IMR-90 (cell line): ENCODE measurements at regions not wholly inside any gene's neighbourhood (a gene's known extent, or its start where the extent isn't known, plus 50 kb on each side); places are given as distances from the start of the nearest gene placed in this dataset.

ENCODE experiments used
- ATAC-seq: fragments of 200-7000 bp; cut with Tn5 transposase; 2 replicates; pipeline ENCODE4 v1.9.1; 2020; ENCODE audit warnings: low read depth, mild to moderate bottlenecking, moderate library complexity
- BruUV-seq: library from RNA; stranded (reverse); fragments of 400-500 nt; replicated peaks from 2 replicates; lab custom pipeline; 2021; lab: Mats Ljungman, UMichigan
- CTCF ChIA-PET: fragments of 300-600 bp; formaldehyde crosslinking; extraction: SDS; loops from one replicate; lab custom pipeline; 2021; ENCODE audit warnings: antibody characterized with exemption; lab: Yijun Ruan, JAX
- POLR2A ChIA-PET: fragments of 300-600 bp; sonication (Branson Sonifier 250); formaldehyde crosslinking; loops from one replicate; lab custom pipeline; 2022; ENCODE audit warnings: antibody characterized with exemption; ENCODE audit not compliant: unreplicated experiment; lab: Charles Lee
- DNase-seq: peaks from one replicate; pipeline ENCODE4 v3.0.0; 2013
- H2AFZ ChIP-seq: replicated peaks from 2 replicates; pipeline ENCODE3; 2013; ENCODE audit warnings: low read length, mild to moderate bottlenecking; ENCODE audit not compliant: poor library complexity
- H2AK5ac ChIP-seq: 2 replicates; pipeline ENCODE4 v1.6.1; 2013; ENCODE audit warnings: low read depth, low read length, inconsistent platforms
- H2AK9ac ChIP-seq: replicated peaks from 2 replicates; pipeline ENCODE3; 2013; ENCODE audit warnings: mild to moderate bottlenecking, low read depth, low read length, moderate library complexity; ENCODE audit not compliant: poor library complexity
- H2BK120ac ChIP-seq: 2 replicates; pipeline ENCODE4 v1.6.1; 2013; ENCODE audit warnings: low read depth, low read length, inconsistent platforms
- H2BK15ac ChIP-seq: 3 replicates; pipeline ENCODE4 v1.6.1; 2013; ENCODE audit warnings: low read depth, low read length, inconsistent platforms
- H2BK20ac ChIP-seq: 2 replicates; pipeline ENCODE4 v1.6.1; 2013; ENCODE audit warnings: low read depth, mild to moderate bottlenecking, inconsistent platforms, low read length, moderate library complexity
- H2BK5ac ChIP-seq: 2 replicates; pipeline ENCODE4 v1.6.1; 2013; ENCODE audit warnings: mild to moderate bottlenecking, low read depth, low read length, inconsistent platforms; ENCODE audit not compliant: poor library complexity, severe bottlenecking
- H3K14ac ChIP-seq: replicated peaks from 2 replicates; pipeline ENCODE4 v1.6.1; 2013; ENCODE audit warnings: low read depth, low read length, inconsistent platforms
- H3K18ac ChIP-seq: 2 replicates; pipeline ENCODE4 v1.6.1; 2013; ENCODE audit warnings: low read depth, low read length, control low read depth
- H3K23ac ChIP-seq: 2 replicates; pipeline ENCODE4 v1.6.1; 2013; ENCODE audit warnings: low read depth, low read length, inconsistent platforms
- H3K27ac ChIP-seq: 2 replicates; pipeline ENCODE4 v1.5.1; 2013; ENCODE audit warnings: mild to moderate bottlenecking, control low read depth, low read length; ENCODE audit not compliant: insufficient read depth
- H3K27me3 ChIP-seq: 2 replicates; pipeline ENCODE4 v1.6.1; 2013; ENCODE audit warnings: low read length; ENCODE audit not compliant: control insufficient read depth, insufficient read depth
- H3K36me3 ChIP-seq: 2 replicates; pipeline ENCODE4 v1.6.1; 2013; ENCODE audit warnings: low read length, mixed read lengths; ENCODE audit not compliant: control insufficient read depth, insufficient read depth
- H3K4ac ChIP-seq: 2 replicates; pipeline ENCODE4 v1.6.1; 2013; ENCODE audit warnings: low read depth, low read length, inconsistent platforms
- H3K4me1 ChIP-seq: 2 replicates; pipeline ENCODE4 v1.6.1; 2013; ENCODE audit warnings: low read length, mixed read lengths; ENCODE audit not compliant: control insufficient read depth, insufficient read depth
- H3K4me2 ChIP-seq: 2 replicates; pipeline ENCODE4 v1.6.1; 2013; ENCODE audit warnings: low read depth, mild to moderate bottlenecking, control low read depth, low read length, moderate library complexity
- H3K4me3 ChIP-seq: 2 replicates; pipeline ENCODE4 v1.5.1; 2013; ENCODE audit warnings: low read depth, mild to moderate bottlenecking, control low read depth, low read length, moderate library complexity; ENCODE audit not compliant: insufficient read depth
- H3K56ac ChIP-seq: 2 replicates; pipeline ENCODE4 v1.6.1; 2013; ENCODE audit warnings: low read length, inconsistent platforms; ENCODE audit not compliant: insufficient read depth; ENCODE audit errors: extremely low read depth
- H3K79me1 ChIP-seq, 2 experiments: 2 replicates each; pipeline ENCODE4 v1.6.1; 2013; ENCODE audit warnings: low read length in 2 of 2, inconsistent platforms in 1 of 2, low read depth in 1 of 2
- H3K9ac ChIP-seq: 2 replicates; pipeline ENCODE4 v1.6.1; 2013; ENCODE audit warnings: low read depth, low read length, control low read depth
- H3K9me1 ChIP-seq: 2 replicates; pipeline ENCODE4 v1.6.1; 2013; ENCODE audit warnings: low read length, inconsistent platforms; ENCODE audit not compliant: insufficient read depth
- H3K9me3 ChIP-seq: 2 replicates; pipeline ENCODE4 v1.6.1; 2013; ENCODE audit warnings: low read length; ENCODE audit not compliant: control insufficient read depth, insufficient read depth
- H4K20me1 ChIP-seq: 2 replicates; pipeline ENCODE4 v1.6.1; 2013; ENCODE audit warnings: low read length, inconsistent platforms; ENCODE audit not compliant: insufficient read depth
- H4K5ac ChIP-seq: 2 replicates; pipeline ENCODE4 v1.6.1; 2013; ENCODE audit warnings: mild to moderate bottlenecking, low read depth, low read length, control low read depth
- H4K8ac ChIP-seq, 2 experiments: 2 replicates each; pipeline ENCODE4 v1.6.1; 2013; ENCODE audit warnings: low read depth in 2 of 2, low read length in 2 of 2, control low read depth in 1 of 2, inconsistent platforms in 1 of 2
- H4K91ac ChIP-seq: 2 replicates; pipeline ENCODE4 v1.6.1; 2013; ENCODE audit warnings: low read depth, low read length, inconsistent platforms; ENCODE audit not compliant: insufficient read depth
- BHLHE40 ChIP-seq: fragments of 150-350 bp; IDR thresholded peaks from 2 replicates; pipeline ENCODE4 v1.6.1; 2016; ENCODE audit warnings: mild to moderate bottlenecking, low read depth, low read length
- CEBPB ChIP-seq: IDR thresholded peaks from 2 replicates; pipeline ENCODE4 v1.6.1; 2012; ENCODE audit warnings: low read depth, low read length, improper control_type of control experiment
- CHD1 ChIP-seq: IDR thresholded peaks from 2 replicates; pipeline ENCODE4 v1.6.1; 2012; ENCODE audit warnings: low read depth, low read length, improper control_type of control experiment
- CTCF ChIP-seq: conservative IDR thresholded peaks from 2 replicates; pipeline ENCODE4 v1.5.1; 2012; ENCODE audit warnings: mild to moderate bottlenecking, low read depth, low read length, improper control_type of control experiment
- ELK1 ChIP-seq: fragments of 150-350 bp; IDR thresholded peaks from 2 replicates; pipeline ENCODE4 v1.6.1; 2016; ENCODE audit warnings: low read depth, mild to moderate bottlenecking, low read length, moderate library complexity, borderline replicate concordance
- FOS ChIP-seq: fragments of 150-350 bp; IDR thresholded peaks from 2 replicates; pipeline ENCODE4 v1.6.1; 2016; ENCODE audit warnings: low read depth, low read length
- MAFK ChIP-seq: IDR thresholded peaks from 2 replicates; pipeline ENCODE4 v1.6.1; 2012; ENCODE audit warnings: low read depth, low read length, improper control_type of control experiment
- MAZ ChIP-seq: IDR thresholded peaks from 2 replicates; pipeline ENCODE4 v1.6.1; 2012; ENCODE audit warnings: low read depth, mild to moderate bottlenecking, low read length, improper control_type of control experiment, moderate library complexity, borderline replicate concordance
- MXI1 ChIP-seq: IDR thresholded peaks from 2 replicates; pipeline ENCODE4 v1.6.1; 2012; ENCODE audit warnings: low read depth, mild to moderate bottlenecking, low read length, moderate library complexity, borderline replicate concordance
- NFE2L2 ChIP-seq: fragments of 150-350 bp; IDR thresholded peaks from 2 replicates; pipeline ENCODE4 v1.6.1; 2016; ENCODE audit warnings: low read depth, mild to moderate bottlenecking, low read length
- POLR2A ChIP-seq: IDR thresholded peaks from 2 replicates; pipeline ENCODE4 v1.6.1; 2012; ENCODE audit warnings: mild to moderate bottlenecking, low read depth, low read length
- RAD21 ChIP-seq: IDR thresholded peaks from 2 replicates; pipeline ENCODE4 v1.6.1; 2012; ENCODE audit warnings: low read length, improper control_type of control experiment
- RCOR1 ChIP-seq: IDR thresholded peaks from 2 replicates; pipeline ENCODE4 v1.6.1; 2012; ENCODE audit warnings: mild to moderate bottlenecking, low read length, improper control_type of control experiment; ENCODE audit not compliant: insufficient replicate concordance
- RFX5 ChIP-seq: IDR thresholded peaks from 2 replicates; pipeline ENCODE4 v1.8.0; 2012; ENCODE audit warnings: low read depth, mild to moderate bottlenecking, low read length, moderate library complexity
- SMC3 ChIP-seq: fragments of 150-350 bp; IDR thresholded peaks from 2 replicates; pipeline ENCODE4 v1.6.1; 2016; ENCODE audit warnings: low read depth, mild to moderate bottlenecking, antibody characterized with exemption, low read length, moderate library complexity
- USF2 ChIP-seq: fragments of 150-350 bp; IDR thresholded peaks from 2 replicates; pipeline ENCODE4 v1.6.1; 2017; ENCODE audit warnings: mild to moderate bottlenecking, antibody characterized with exemption, low read length, low read depth
- WGBS, 2 experiments: methylation state at CpG; one replicate each; pipeline versions ENCODE4 v1.1.5 to v1.1.7; 2013; ENCODE audit warnings: missing lambda C conversion rate in 2 of 2; ENCODE audit not compliant: insufficient read length in 1 of 2; ENCODE audit errors: extremely low coverage in 2 of 2; 5-methylcytosine and 5-hydroxymethylcytosine counted together
- dilution Hi-C: fragments of 300-500 bp; cut with HindIII; formaldehyde crosslinking; loops from one replicate; pipeline ENCODE4 v1.14.3; 2018; ENCODE audit warnings: low sequenced_read_pairs; ENCODE audit not compliant: unreplicated experiment
- in situ Hi-C: fragments of 300-500 bp; cut with MboI; formaldehyde crosslinking; loops from 3 replicates; pipeline ENCODE4 v1.14.3; 2019; ENCODE audit warnings: low sequenced_read_pairs, inconsistent platforms, mixed read lengths
- intact Hi-C: fragments of 100-400 bp; cut with micrococcal nuclease; formaldehyde crosslinking; loops from 2 replicates; pipeline ENCODE4 v1.10.0; 2022

- POLR2A ChIA-PET: no interaction called here
- H3K4me2 ChIP-seq: no peak overlapping the region
- dilution Hi-C loops: no loop called here
Observed at GRCh38 chr2:175742367-175742766, 259.7 kb downstream of the LNPK start.

More at GRCh38 chr2:175742367-175742766, 259.7 kb downstream of the LNPK start:
- Histone ChIP-seq H4K20me1 (no peaks in the 10 kb centered on the region), H2BK20ac (no peak overlapping the region), H2BK15ac (no peak overlapping the region), H2AK5ac (no peak overlapping the region), H3K4me3 (no peak overlapping the region), H4K5ac (no peak overlapping the region), H3K9me1 (no peaks in the 10 kb centered on the region), H2BK5ac (no peak overlapping the region), H3K18ac (no peak overlapping the region), H3K27me3 (no peaks in the 10 kb centered on the region; the same call in 1 of the 2 replicates), H2AK9ac (no peak overlapping the region), H3K79me1 (no peaks in the 10 kb centered on the region), H2AFZ (no peak overlapping the region), H3K36me3 (no peaks in the 10 kb centered on the region), H3K14ac (no peak overlapping the region), H4K8ac (no peak overlapping the region), H3K27ac (no peak overlapping the region), H2BK120ac (no peak overlapping the region), H3K9me3 (no peaks in the 10 kb centered on the region), H4K91ac (no peak overlapping the region), H3K9ac (no peak overlapping the region), H3K4me1 (no peaks in the 10 kb centered on the region), H3K23ac (no peak overlapping the region), H3K4ac (no peak overlapping the region), H3K56ac (no peak overlapping the region)
- no CpG with 5 or more reads among the region's 3 CpGs for WGBS, 2 experiments
- peak; percentile 55 for DNase-seq
- in situ Hi-C loops: no loop called here
- intact Hi-C loops: no loop called here
- no peak for TF ChIP-seq MAFK
- TF ChIP-seq POLR2A: no peak
- TF ChIP-seq CHD1: no peak
- no peak for TF ChIP-seq RAD21
- TF ChIP-seq ELK1: no peak
- TF ChIP-seq MAZ: no peak
- no peak for TF ChIP-seq NFE2L2
- no peak for TF ChIP-seq BHLHE40
- no peak for TF ChIP-seq RCOR1
- TF ChIP-seq SMC3: no peak
- no peak for TF ChIP-seq RFX5
- no peak for TF ChIP-seq CEBPB
- TF ChIP-seq CTCF: no peak
- no peak for TF ChIP-seq USF2
- no peak for TF ChIP-seq FOS
- TF ChIP-seq MXI1: no peak
- CTCF ChIA-PET: no interaction called here
- ATAC-seq: no peak
- no TSS peak for BruUV-seq
